RWPE1 (cell line): ENCODE measurements at regions not wholly inside any gene's neighbourhood (a gene's known extent, or its start where the extent isn't known, plus 50 kb on each side); places are given as distances from the start of the nearest gene placed in this dataset.

Experiments
- CTCF ChIA-PET: fragments of 350-600 bp; sonication (Branson Sonifier 250); formaldehyde crosslinking; extraction: SDS; loops from one replicate; lab custom pipeline; 2021; lab: Yijun Ruan, JAX
- POLR2A ChIA-PET: fragments of 400-600 bp; formaldehyde crosslinking; extraction: SDS; loops from one replicate; lab custom pipeline; 2020; ENCODE audit warnings: antibody characterized with exemption; ENCODE audit not compliant: low non-redundant PET; lab: Yijun Ruan, JAX
- DNase-seq: peaks from one replicate; pipeline ENCODE4 v3.0.0; 2012; ENCODE audit warnings: low spot score
- H3K27ac ChIP-seq: fragments of 450-650 bp; 2 replicates; pipeline ENCODE4 v1.5.1; 2017
- CTCF ChIP-seq: fragments of 450-650 bp; conservative IDR thresholded peaks from 2 replicates; pipeline ENCODE4 v1.5.1; 2017; ENCODE audit warnings: low read depth, mild to moderate bottlenecking

- no peak for TF ChIP-seq CTCF
- ChIA-PET POLR2A (no interaction called here), CTCF (no interaction called here)
- no peak for DNase-seq
- H3K27ac ChIP-seq: no peak overlapping the region
Measured at GRCh38 chr2:129702416-129703176, 276.9 kb upstream of the RAB6C start.

GRCh38 chr2:129705085-129705484 lies 274.4 kb upstream of the RAB6C start:
- H3K27ac ChIP-seq: no peak overlapping the region
- ChIA-PET POLR2A (no interaction called here), CTCF (no interaction called here)
- DNase-seq: no peak
- TF ChIP-seq CTCF: no peak

GRCh38 chr2:129707800-129708199 lies 271.7 kb upstream of the RAB6C start:
- POLR2A ChIA-PET: interaction anchor here (0.5 kb wide), 1 partner anchor 208 kb away, joined by 3 read pairs; no protein-coding TSS in a partner anchor
- no peak for TF ChIP-seq CTCF
- DNase-seq: no peak
- CTCF ChIA-PET: interaction anchor here (0.5 kb wide), 1 partner anchor 272 kb away, joined by 3 read pairs; no protein-coding TSS in a partner anchor
- no peak overlapping the region for H3K27ac ChIP-seq

DNA sequence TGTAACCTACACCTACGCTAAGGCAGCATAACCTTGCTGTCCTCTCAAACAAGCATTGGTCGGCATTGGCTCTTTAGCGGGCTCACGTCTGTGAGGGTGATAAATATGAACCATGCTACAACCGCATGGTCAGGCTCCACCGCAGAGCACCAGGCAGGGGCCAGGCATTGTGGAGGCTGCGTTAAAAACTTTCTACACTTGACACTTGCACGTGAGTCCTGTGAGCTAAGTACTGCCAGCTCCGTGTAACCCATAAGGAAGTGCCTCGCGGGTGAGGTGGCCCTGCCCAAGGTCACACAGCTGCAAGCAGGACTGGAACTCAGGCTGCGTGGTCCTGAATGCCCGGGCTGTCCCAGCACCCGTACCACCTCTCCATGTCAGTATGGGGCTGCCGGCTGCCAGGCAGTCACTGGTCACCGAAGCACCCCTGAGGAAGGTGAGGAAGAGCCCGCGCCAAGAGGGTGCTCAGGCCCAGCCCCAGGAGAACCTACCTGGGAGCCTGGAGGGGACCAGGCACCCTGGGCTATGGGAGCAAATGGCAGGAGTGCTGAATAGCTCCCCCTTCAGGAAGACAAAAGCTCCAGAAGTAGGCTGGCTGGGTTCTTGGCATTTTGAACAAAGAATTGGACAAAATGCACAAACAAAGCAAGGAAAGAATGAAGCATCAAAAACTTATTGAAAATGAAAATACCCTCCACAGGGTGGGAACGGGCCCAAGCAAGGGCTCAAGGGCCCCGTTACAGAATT lies 271.1 kb upstream of the RAB6C start:
- no peak for TF ChIP-seq CTCF
- CTCF ChIA-PET: interaction anchor here (0.6 kb wide), 1 partner anchor 953 kb away, joined by 4 read pairs; no protein-coding TSS in a partner anchor
- H3K27ac ChIP-seq: no peak overlapping the region
- POLR2A ChIA-PET: no interaction called here
- no peak for DNase-seq

DNA sequence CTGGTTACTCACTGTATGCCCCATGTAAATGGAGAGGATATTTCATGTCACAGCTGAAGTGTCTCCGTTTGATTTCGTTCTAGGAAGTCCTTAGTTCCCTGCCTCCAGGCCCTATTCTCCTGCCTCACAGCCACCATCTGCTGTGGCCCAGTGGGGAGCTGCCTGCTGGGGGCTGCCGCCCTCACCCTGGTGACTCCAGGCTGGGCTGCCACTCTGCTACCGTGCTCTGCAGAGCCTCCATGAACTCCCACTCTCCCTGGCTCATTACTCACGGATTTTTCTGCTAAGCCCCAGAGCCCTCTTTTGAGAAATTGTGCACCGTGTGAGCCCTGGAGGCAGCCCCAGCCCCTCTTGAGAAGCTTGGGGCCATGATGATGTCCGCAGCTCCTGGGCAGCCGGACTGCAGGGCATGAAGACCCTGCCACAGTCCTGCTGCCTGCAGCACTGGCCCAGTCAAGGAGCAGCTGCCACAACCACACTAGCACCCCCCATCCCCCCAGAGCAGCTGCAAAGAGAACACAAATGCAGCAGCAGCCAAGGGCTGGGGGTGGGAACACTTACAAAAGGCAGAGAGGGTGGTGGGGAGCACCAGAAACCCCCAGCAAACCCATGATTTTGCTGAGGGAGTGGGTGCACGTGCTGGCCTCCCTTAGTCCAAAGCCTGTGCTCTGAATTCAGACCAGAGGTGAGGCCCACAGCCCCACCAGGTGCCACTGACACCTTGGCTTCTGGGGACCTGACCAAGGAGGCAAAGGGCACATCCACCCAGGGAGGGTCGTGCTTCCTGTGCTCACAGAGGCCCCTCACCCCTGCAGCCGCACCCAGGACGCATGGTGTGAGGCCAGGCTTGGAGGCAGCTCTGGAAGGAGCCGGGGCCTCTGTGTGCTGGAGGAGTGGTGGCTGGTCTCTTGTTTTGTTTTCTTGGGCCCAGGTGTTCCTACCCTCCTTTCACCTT lies 270.2 kb upstream of the RAB6C start:
- no peak for DNase-seq
- TF ChIP-seq CTCF: no peak
- ChIA-PET CTCF (no interaction called here), POLR2A (no interaction called here)
- H3K27ac ChIP-seq: no peak overlapping the region
